ENCODE measurements at regions not wholly inside any gene's neighbourhood (a gene's known extent, or its start where the extent isn't known, plus 50 kb on each side); places are given as distances from the start of the nearest gene placed in this dataset.
A peak's percentile ranks its signal among the peaks of the same experiment; 100 is the strongest.

- no peak for TF ChIP-seq CTCF (IDR thresholded peaks at IDR 0.05)
Observed at GRCh38 chr4:93888308-93888707, 59.8 kb downstream of the ATOH1 start.

- no peak for TF ChIP-seq CTCF (IDR thresholded peaks at IDR 0.05)
Observed at GRCh38 chr4:93888768-93889167, 60.2 kb downstream of the ATOH1 start.

GRCh38 chr4:93891244-93891643 is 62.7 kb downstream of the ATOH1 start:
- no peak for TF ChIP-seq CTCF (IDR thresholded peaks at IDR 0.05)

- TF ChIP-seq CTCF (IDR thresholded peaks at IDR 0.05): no peak
Observed at GRCh38 chr4:93894995-93895394, 66.4 kb downstream of the ATOH1 start.

- TF ChIP-seq CTCF (IDR thresholded peaks at IDR 0.05): no peak
Observed at GRCh38 chr4:93896516-93896915, 68.0 kb downstream of the ATOH1 start.

- peak; percentile 76 for TF ChIP-seq CTCF (IDR thresholded peaks at IDR 0.05)
Observed at GRCh38 chr4:93897559-93897958, 69.0 kb downstream of the ATOH1 start.

- TF ChIP-seq CTCF (IDR thresholded peaks at IDR 0.05): no peak
Observed at GRCh38 chr4:93908778-93909177, 80.2 kb downstream of the ATOH1 start.

GRCh38 chr4:93911671-93912070 is 83.1 kb downstream of the ATOH1 start:
- no peak for TF ChIP-seq CTCF (IDR thresholded peaks at IDR 0.05)

Data from LNCAP (cell line).